A549 (cell line): ENCODE measurements at regions not wholly inside any gene's neighbourhood (a gene's known extent, or its start where the extent isn't known, plus 50 kb on each side); places are given as distances from the start of the nearest gene placed in this dataset.

Source experiments
- CTCF ChIP-seq: fragments of >200 bp; sonication (Bioruptor Twin); formaldehyde crosslinking; IDR thresholded peaks from 3 replicates; pipeline ENCODE4 v1.5.1; 2016
- HOXB13 ChIP-seq: fragments of 250-450 bp; sonication (Bioruptor Pico); IDR thresholded peaks from 2 replicates; pipeline ENCODE4 v1.5.0; 2020; ENCODE audit warnings: low read depth, mild to moderate bottlenecking, moderate library complexity
- JUNB ChIP-seq: fragments of >200 bp; sonication (Bioruptor Twin); formaldehyde crosslinking; IDR thresholded peaks from 2 replicates; pipeline ENCODE4 v1.6.1; 2016
- NR3C1 ChIP-seq: fragments of >200 bp; sonication (Bioruptor Twin); formaldehyde crosslinking; IDR thresholded peaks from 3 replicates; pipeline ENCODE4 v1.6.1; 2017
- POLR2A ChIP-seq: IDR thresholded peaks from 2 replicates; pipeline ENCODE4 v1.6.1; 2012; ENCODE audit warnings: mild to moderate bottlenecking, low read length
- RARB ChIP-seq: fragments of 250-450 bp; sonication (Bioruptor Pico); IDR thresholded peaks from 2 replicates; pipeline ENCODE4 v1.8.0; 2021; ENCODE audit warnings: mild to moderate bottlenecking, moderate library complexity
- REST ChIP-seq: fragments of 200-600 bp; sonication (generic); IDR thresholded peaks from 2 replicates; pipeline ENCODE4 v1.6.1; 2016; ENCODE audit warnings: antibody characterized with exemption, mild to moderate bottlenecking, moderate library complexity
- SMC3 ChIP-seq: fragments of >200 bp; sonication (Bioruptor Twin); formaldehyde crosslinking; IDR thresholded peaks from 3 replicates; pipeline ENCODE4 v1.6.1; 2018; ENCODE audit warnings: inconsistent platforms
- ZFP36 ChIP-seq: fragments of 450-650 bp; IDR thresholded peaks from 2 replicates; pipeline ENCODE4 v1.6.1; 2014; ENCODE audit warnings: borderline replicate concordance; ENCODE audit not compliant: partially characterized antibody
- TF ChIP-seq, protein P1 (sequence below): fragments of 250-450 bp; sonication (Bioruptor Pico); IDR thresholded peaks from 2 replicates; pipeline ENCODE4 v1.5.0; 2021; ENCODE audit warnings: mild to moderate bottlenecking, moderate library complexity, borderline replicate concordance

GRCh38 chr20:16209357-16209756 lies 363.9 kb downstream of the KIF16B start:
- TF ChIP-seq ZFP36: no peak
- TF ChIP-seq REST: no peak
- TF ChIP-seq SMC3: no peak
- no peak for TF ChIP-seq NR3C1
- TF ChIP-seq CTCF: no peak
- no peak for TF ChIP-seq POLR2A
- TF ChIP-seq, protein P1, sequence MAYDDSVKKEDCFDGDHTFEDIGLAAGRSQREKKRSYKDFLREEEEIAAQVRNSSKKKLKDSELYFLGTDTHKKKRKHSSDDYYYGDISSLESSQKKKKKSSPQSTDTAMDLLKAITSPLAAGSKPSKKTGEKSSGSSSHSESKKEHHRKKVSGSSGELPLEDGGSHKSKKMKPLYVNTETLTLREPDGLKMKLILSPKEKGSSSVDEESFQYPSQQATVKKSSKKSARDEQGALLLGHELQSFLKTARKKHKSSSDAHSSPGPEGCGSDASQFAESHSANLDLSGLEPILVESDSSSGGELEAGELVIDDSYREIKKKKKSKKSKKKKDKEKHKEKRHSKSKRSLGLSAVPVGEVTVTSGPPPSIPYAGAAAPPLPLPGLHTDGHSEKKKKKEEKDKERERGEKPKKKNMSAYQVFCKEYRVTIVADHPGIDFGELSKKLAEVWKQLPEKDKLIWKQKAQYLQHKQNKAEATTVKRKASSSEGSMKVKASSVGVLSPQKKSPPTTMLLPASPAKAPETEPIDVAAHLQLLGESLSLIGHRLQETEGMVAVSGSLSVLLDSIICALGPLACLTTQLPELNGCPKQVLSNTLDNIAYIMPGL (CRISPR knock-in tag): no peak
- no peak for TF ChIP-seq JUNB
- TF ChIP-seq HOXB13: no peak
- no peak for TF ChIP-seq RARB (CRISPR knock-in tag)
